ENCODE measurements at regions not wholly inside any gene's neighbourhood (a gene's known extent, or its start where the extent isn't known, plus 50 kb on each side); places are given as distances from the start of the nearest gene placed in this dataset.

GRCh38 chr5:74420947-74421346 is 219.6 kb downstream of the ENC1 start:
- TF ChIP-seq EZH2 (IDR thresholded peaks at IDR 0.05; ENCODE audit: borderline replicate concordance, low read depth, low read length, poor library complexity, severe bottlenecking): no peak
- TF ChIP-seq, protein P1, sequence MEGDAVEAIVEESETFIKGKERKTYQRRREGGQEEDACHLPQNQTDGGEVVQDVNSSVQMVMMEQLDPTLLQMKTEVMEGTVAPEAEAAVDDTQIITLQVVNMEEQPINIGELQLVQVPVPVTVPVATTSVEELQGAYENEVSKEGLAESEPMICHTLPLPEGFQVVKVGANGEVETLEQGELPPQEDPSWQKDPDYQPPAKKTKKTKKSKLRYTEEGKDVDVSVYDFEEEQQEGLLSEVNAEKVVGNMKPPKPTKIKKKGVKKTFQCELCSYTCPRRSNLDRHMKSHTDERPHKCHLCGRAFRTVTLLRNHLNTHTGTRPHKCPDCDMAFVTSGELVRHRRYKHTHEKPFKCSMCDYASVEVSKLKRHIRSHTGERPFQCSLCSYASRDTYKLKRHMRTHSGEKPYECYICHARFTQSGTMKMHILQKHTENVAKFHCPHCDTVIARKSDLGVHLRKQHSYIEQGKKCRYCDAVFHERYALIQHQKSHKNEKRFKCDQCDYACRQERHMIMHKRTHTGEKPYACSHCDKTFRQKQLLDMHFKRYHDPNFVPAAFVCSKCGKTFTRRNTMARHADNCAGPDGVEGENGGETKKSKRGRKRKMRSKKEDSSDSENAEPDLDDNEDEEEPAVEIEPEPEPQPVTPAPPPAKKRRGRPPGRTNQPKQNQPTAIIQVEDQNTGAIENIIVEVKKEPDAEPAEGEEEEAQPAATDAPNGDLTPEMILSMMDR (conservative IDR thresholded peaks at IDR 0.05; ENCODE audit: low read depth, low read length): no peak
